OCI-LY3 (cell line): ENCODE measurements at regions not wholly inside any gene's neighbourhood (a gene's known extent, or its start where the extent isn't known, plus 50 kb on each side); places are given as distances from the start of the nearest gene placed in this dataset.
A peak's percentile ranks its signal among the peaks of the same experiment; 100 is the strongest.

Experiments
- H2AFZ ChIP-seq: fragments of 200-600, 300-600 bp; shearing (Covaris generic); 2 replicates; pipeline ENCODE4 v1.6.0; 2014; ENCODE audit warnings: antibody characterized with exemption, low read depth, low read length
- H3K27ac ChIP-seq: fragments of 200-600, 300-600 bp; sonication (generic); 2 replicates; pipeline ENCODE4 v1.5.1; 2014; ENCODE audit warnings: mild to moderate bottlenecking, low read length, moderate library complexity, mixed read lengths
- H3K27me3 ChIP-seq: fragments of 200-600, 300-600 bp; sonication (generic); 2 replicates; pipeline ENCODE4 v1.6.1; 2014; ENCODE audit warnings: low read depth, low read length, mixed read lengths
- H3K36me3 ChIP-seq: fragments of 200-600, 300-600 bp; sonication (generic); replicated peaks from 2 replicates; pipeline ENCODE3; 2014; ENCODE audit warnings: low read depth, low read length, mixed read lengths
- H3K4me1 ChIP-seq: fragments of 300-600, 200-600 bp; sonication (generic); 2 replicates; pipeline ENCODE4 v1.6.1; 2014; ENCODE audit warnings: low read length, mixed read lengths
- H3K4me2 ChIP-seq: fragments of 200-600, 300-600 bp; sonication (generic); 2 replicates; pipeline ENCODE4 v1.6.1; 2014; ENCODE audit warnings: low read length, mixed read lengths
- H3K4me3 ChIP-seq: fragments of 300-600, 200-600 bp; sonication (generic); 2 replicates; pipeline ENCODE4 v1.5.1; 2014; ENCODE audit warnings: antibody characterized with exemption, mild to moderate bottlenecking, low read length, moderate library complexity
- H3K79me2 ChIP-seq: fragments of 300-600, 200-600 bp; shearing (Covaris generic); 2 replicates; pipeline ENCODE4 v1.6.1; 2014; ENCODE audit warnings: mild to moderate bottlenecking, low read length, mixed read lengths
- H3K9ac ChIP-seq: fragments of 300-600, 200-600 bp; shearing (Covaris generic); 2 replicates; pipeline ENCODE4 v1.6.0; 2014; ENCODE audit warnings: mild to moderate bottlenecking, low read length, moderate library complexity
- H3K9me3 ChIP-seq: fragments of 200-600, 300-600 bp; shearing (Covaris generic); 2 replicates; pipeline ENCODE4 v1.6.1; 2014; ENCODE audit warnings: low read length, mixed read lengths; ENCODE audit not compliant: insufficient read depth
- H4K20me1 ChIP-seq: fragments of 200-600, 300-600 bp; sonication (generic); 2 replicates; pipeline ENCODE4 v1.6.1; 2016; ENCODE audit warnings: low read length, mixed read lengths; ENCODE audit not compliant: insufficient read depth
- EZH2phosphoT487 ChIP-seq: fragments of 200-600 bp; shearing (Covaris generic); IDR thresholded peaks from 2 replicates; pipeline ENCODE4 v1.6.1; 2018; ENCODE audit warnings: antibody characterized with exemption, mixed run types, low read depth
- TF ChIP-seq, protein P1 (sequence below): fragments of 200-600, 300-600 bp; sonication (generic); IDR thresholded peaks from 2 replicates; pipeline ENCODE4 v1.5.1; 2014; ENCODE audit warnings: antibody characterized with exemption, low read length, low read depth

DNA sequence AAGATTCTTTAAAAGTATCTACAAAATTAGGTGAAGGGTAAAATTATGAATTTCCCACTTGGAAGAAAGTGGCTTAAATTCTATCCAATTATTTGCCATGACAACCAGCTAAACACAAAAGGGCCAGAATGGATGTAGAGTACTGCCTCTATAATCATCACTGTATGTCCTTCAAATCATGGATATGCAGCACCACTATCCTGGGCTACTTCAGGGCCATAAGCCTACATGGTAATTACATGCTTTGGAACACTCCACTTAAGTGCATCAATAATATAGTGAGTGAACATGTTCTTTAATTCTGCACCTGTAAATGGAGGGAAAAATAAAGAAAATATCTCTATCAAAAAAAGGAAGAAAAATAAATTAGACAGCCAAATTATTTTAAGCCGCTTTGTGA lies 575.2 kb downstream of the ISL1 start:
- Histone ChIP-seq H3K27ac (no peak overlapping the region), H4K20me1 (no peaks in the 10 kb centered on the region), H3K79me2 (no peaks in the 10 kb centered on the region), H3K4me2 (no peak overlapping the region), H2AFZ (no peak overlapping the region), H3K36me3 (no peaks in the 10 kb centered on the region), H3K4me3 (no peak overlapping the region), H3K27me3 (no peaks in the 10 kb centered on the region), H3K4me1 (peaks cover 7% of the 10 kb centered on the region), H3K9me3 (no peaks in the 10 kb centered on the region), H3K9ac (no peak overlapping the region)
- no peak for TF ChIP-seq EZH2phosphoT487
- TF ChIP-seq, protein P1, sequence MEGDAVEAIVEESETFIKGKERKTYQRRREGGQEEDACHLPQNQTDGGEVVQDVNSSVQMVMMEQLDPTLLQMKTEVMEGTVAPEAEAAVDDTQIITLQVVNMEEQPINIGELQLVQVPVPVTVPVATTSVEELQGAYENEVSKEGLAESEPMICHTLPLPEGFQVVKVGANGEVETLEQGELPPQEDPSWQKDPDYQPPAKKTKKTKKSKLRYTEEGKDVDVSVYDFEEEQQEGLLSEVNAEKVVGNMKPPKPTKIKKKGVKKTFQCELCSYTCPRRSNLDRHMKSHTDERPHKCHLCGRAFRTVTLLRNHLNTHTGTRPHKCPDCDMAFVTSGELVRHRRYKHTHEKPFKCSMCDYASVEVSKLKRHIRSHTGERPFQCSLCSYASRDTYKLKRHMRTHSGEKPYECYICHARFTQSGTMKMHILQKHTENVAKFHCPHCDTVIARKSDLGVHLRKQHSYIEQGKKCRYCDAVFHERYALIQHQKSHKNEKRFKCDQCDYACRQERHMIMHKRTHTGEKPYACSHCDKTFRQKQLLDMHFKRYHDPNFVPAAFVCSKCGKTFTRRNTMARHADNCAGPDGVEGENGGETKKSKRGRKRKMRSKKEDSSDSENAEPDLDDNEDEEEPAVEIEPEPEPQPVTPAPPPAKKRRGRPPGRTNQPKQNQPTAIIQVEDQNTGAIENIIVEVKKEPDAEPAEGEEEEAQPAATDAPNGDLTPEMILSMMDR, result no peak

DNA sequence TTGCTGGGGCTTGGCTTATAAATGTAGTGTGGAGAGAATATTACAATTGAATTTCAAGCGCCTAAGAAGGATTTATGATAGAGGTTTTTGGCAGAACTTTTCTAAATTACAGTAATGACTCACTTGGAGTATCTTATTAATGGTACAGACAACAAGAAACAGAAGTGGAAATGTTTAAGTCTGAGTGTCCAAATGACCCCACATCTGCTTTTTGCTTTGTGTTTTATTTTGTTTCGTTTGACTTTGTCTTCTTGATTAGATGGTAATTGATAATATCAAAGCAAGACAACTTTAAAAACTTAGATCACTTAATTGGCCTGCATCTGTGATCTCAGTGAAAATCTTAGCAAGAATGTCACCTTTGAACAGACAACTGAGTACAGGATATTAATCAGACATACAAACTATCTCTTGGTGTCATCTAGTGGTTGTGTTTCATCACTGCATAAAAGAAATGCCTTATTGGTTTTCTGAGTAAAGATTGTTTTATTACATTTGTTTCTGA lies 577.4 kb downstream of the ISL1 start:
- H3K9me3 ChIP-seq, result no peaks in the 10 kb centered on the region
- no peak for TF ChIP-seq EZH2phosphoT487
- TF ChIP-seq, protein P1, result peak; percentile 57
- H2AFZ ChIP-seq, result no peak overlapping the region
- peaks cover 7% of the 10 kb centered on the region for H3K4me1 ChIP-seq
- H3K27ac ChIP-seq, result no peak overlapping the region
- H3K79me2 ChIP-seq, result no peaks in the 10 kb centered on the region
- no peaks in the 10 kb centered on the region for H3K27me3 ChIP-seq
- 0 out of 2 replicates have a peak overlapping the region, but pooled peaks have one; percentile 33 for H3K4me2 ChIP-seq
- H3K9ac ChIP-seq, result no peak overlapping the region
- no peak overlapping the region for H3K4me3 ChIP-seq
- no peaks in the 10 kb centered on the region for H3K36me3 ChIP-seq
- H4K20me1 ChIP-seq, result no peaks in the 10 kb centered on the region

DNA sequence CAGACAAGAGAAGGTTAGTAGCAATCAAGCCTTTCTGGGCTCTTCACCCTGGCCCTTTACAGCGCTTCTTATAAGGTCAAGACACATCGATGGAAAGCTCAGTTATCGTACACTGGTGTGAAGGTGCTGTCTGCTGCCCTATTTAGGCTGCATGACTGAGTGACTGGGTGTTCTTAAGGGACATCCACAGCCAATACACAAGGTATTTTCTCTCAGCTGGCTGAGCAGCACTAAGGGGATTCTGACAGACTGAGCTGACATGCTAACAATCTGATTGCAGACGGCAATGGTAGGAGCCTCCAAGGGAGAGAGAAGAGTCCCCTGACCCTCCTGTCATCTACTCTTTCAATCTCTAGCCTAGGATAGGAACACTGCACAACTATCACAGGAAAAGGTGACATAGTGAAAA lies 577.9 kb downstream of the ISL1 start:
- H3K27ac ChIP-seq, result no peak overlapping the region

DNA sequence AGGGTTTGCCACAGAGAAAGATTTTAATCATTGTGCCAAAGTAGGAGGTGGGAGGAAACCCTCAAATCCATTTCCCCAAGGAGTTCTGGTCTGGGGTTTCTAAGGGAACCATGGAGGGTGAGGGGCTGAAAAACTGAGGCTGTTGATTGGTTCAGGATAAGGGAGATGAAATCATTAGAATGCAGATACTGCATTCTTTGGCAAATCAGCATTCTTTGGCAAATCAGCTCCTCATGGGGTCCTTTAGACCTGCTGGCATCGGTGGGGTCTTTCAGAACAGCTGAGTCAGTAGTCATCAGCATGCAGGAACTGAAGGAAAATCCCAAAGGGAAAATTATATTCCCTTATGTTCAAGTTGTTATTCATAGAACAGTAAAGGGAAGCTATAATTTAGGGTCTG lies 585.5 kb downstream of the ISL1 start:
- H3K4me3 ChIP-seq, result no peak overlapping the region
- H3K27ac ChIP-seq, result no peak overlapping the region
- H4K20me1 ChIP-seq, result no peaks in the 10 kb centered on the region
- no peaks in the 10 kb centered on the region for H3K4me1 ChIP-seq
- TF ChIP-seq, protein P1, result no peak
- no peak for TF ChIP-seq EZH2phosphoT487
- H3K79me2 ChIP-seq, result no peaks in the 10 kb centered on the region
- no peaks in the 10 kb centered on the region for H3K36me3 ChIP-seq
- H3K4me2 ChIP-seq, result no peak overlapping the region
- H3K27me3 ChIP-seq, result no peaks in the 10 kb centered on the region
- H3K9me3 ChIP-seq, result no peaks in the 10 kb centered on the region
- H3K9ac ChIP-seq, result no peak overlapping the region
- no peak overlapping the region for H2AFZ ChIP-seq

More for the DNA sequence above, 577.9 kb downstream of the ISL1 start:
- no peaks in the 10 kb centered on the region for H3K36me3 ChIP-seq
- peaks cover 7% of the 10 kb centered on the region for H3K4me1 ChIP-seq
- H4K20me1 ChIP-seq, result no peaks in the 10 kb centered on the region
- H3K4me3 ChIP-seq, result no peak overlapping the region
- no peak overlapping the region for H2AFZ ChIP-seq
- H3K9me3 ChIP-seq, result no peaks in the 10 kb centered on the region
- no peak for TF ChIP-seq EZH2phosphoT487
- TF ChIP-seq, protein P1, result no peak
- H3K9ac ChIP-seq, result no peak overlapping the region
- no peaks in the 10 kb centered on the region for H3K79me2 ChIP-seq
- no peaks in the 10 kb centered on the region for H3K27me3 ChIP-seq
- no peak overlapping the region for H3K4me2 ChIP-seq
